ENCODE measurements at regions not wholly inside any gene's neighbourhood (a gene's known extent, or its start where the extent isn't known, plus 50 kb on each side); places are given as distances from the start of the nearest gene placed in this dataset.

- TF ChIP-seq ZNF281 (CRISPR knock-in tag; IDR thresholded peaks at IDR 0.05), result no peak
- TF ChIP-seq GRHL2 (CRISPR knock-in tag; IDR thresholded peaks at IDR 0.05; ENCODE audit: insufficient replicate concordance, severe bottlenecking), result no peak
- TF ChIP-seq KAT7 (CRISPR knock-in tag; IDR thresholded peaks at IDR 0.05; ENCODE audit: borderline replicate concordance), result no peak
- no peak for TF ChIP-seq RELA (CRISPR knock-in tag; IDR thresholded peaks at IDR 0.05; ENCODE audit: borderline replicate concordance)
Measured at GRCh38 chr20:40335437-40335836, 353.6 kb downstream of the MAFB start (continued).

- ChIA-PET CTCF (no interaction called here), POLR2A (no interaction called here)
- H3K4me3 Mint-ChIP-seq, result no peak overlapping the region
- no peaks in the 10 kb centered on the region for H3K36me3 Mint-ChIP-seq
- no peak overlapping the region for H3K27ac Mint-ChIP-seq
- H3K9me3 Mint-ChIP-seq, result 0 out of 2 replicates have a peak, but pooled peaks cover 4% of the 10 kb centered on the region
- peaks cover 18% of the 10 kb centered on the region for H3K27me3 Mint-ChIP-seq (ENCODE audit: low read depth)
- no peaks in the 10 kb centered on the region for H3K4me1 Mint-ChIP-seq
- DNase-seq (ENCODE audit: low spot score) (no peak), ATAC-seq (no peak)
- TF ChIP-seq ATF2 (CRISPR knock-in tag; IDR thresholded peaks at IDR 0.05; ENCODE audit: borderline replicate concordance, low read depth) (no peak), ZNF263 (CRISPR knock-in tag; IDR thresholded peaks at IDR 0.05; ENCODE audit: low read depth) (no peak), MAX (CRISPR knock-in tag; IDR thresholded peaks at IDR 0.05) (no peak)
Measured at GRCh38 chr20:40333591-40333990, 355.4 kb downstream of the MAFB start.

GRCh38 chr20:40331807-40332560 is 357.1 kb downstream of the MAFB start:
- Mint-ChIP-seq H3K27me3 (ENCODE audit: low read depth) (peaks cover 15% of the 10 kb centered on the region), H3K4me3 (no peak overlapping the region), H3K4me1 (no peaks in the 10 kb centered on the region), H3K36me3 (no peaks in the 10 kb centered on the region), H3K27ac (no peak overlapping the region), H3K9me3 (0 out of 2 replicates have a peak, but pooled peaks cover 4% of the 10 kb centered on the region)
- ATAC-seq (no peak), DNase-seq (ENCODE audit: low spot score) (no peak)
- ChIA-PET CTCF (interaction anchor here (0.8 to 1.0 kb wide), 2 partner anchors 13 to 110 kb away, joined by 3 to 4 read pairs; no protein-coding TSS in a partner anchor), POLR2A (no interaction called here)
- TF ChIP-seq MYBL2 (CRISPR knock-in tag; IDR thresholded peaks at IDR 0.05), result no peak
- no peak for TF ChIP-seq USF2 (CRISPR knock-in tag; IDR thresholded peaks at IDR 0.05)
- no peak for TF ChIP-seq SP1 (CRISPR knock-in tag; conservative IDR thresholded peaks at IDR 0.05)
- TF ChIP-seq ZNF416 (CRISPR knock-in tag; IDR thresholded peaks at IDR 0.05), result no peak
- TF ChIP-seq FOXK1 (CRISPR knock-in tag; IDR thresholded peaks at IDR 0.05), result no peak
- TF ChIP-seq, protein P1, sequence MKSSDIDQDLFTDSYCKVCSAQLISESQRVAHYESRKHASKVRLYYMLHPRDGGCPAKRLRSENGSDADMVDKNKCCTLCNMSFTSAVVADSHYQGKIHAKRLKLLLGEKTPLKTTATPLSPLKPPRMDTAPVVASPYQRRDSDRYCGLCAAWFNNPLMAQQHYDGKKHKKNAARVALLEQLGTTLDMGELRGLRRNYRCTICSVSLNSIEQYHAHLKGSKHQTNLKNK (CRISPR knock-in tag; IDR thresholded peaks at IDR 0.05), result no peak
- no peak for TF ChIP-seq ZNF512 (CRISPR knock-in tag; IDR thresholded peaks at IDR 0.05; ENCODE audit: borderline replicate concordance)
- TF ChIP-seq RORB (CRISPR knock-in tag; IDR thresholded peaks at IDR 0.05), result no peak

All from WTC11 (cell line).